WTC11 (cell line): ENCODE measurements at regions not wholly inside any gene's neighbourhood (a gene's known extent, or its start where the extent isn't known, plus 50 kb on each side); places are given as distances from the start of the nearest gene placed in this dataset.

ENCODE experiments used
- ATF2 ChIP-seq: sonication (generic); formaldehyde crosslinking; IDR thresholded peaks from 2 replicates; pipeline ENCODE4 v1.8.1; 2022; ENCODE audit warnings: low read depth, missing genetic modification reagents, borderline replicate concordance
- ATF3 ChIP-seq: sonication (generic); formaldehyde crosslinking; conservative IDR thresholded peaks from 2 replicates; pipeline ENCODE4 v1.8.1; 2022; ENCODE audit warnings: mild to moderate bottlenecking, missing genetic modification reagents
- CREM ChIP-seq: sonication (generic); formaldehyde crosslinking; IDR thresholded peaks from 2 replicates; pipeline ENCODE4 v1.8.1; 2022; ENCODE audit warnings: mild to moderate bottlenecking, missing genetic modification reagents, moderate library complexity
- ETV6 ChIP-seq: sonication (generic); formaldehyde crosslinking; IDR thresholded peaks from 2 replicates; pipeline ENCODE4 v1.8.1; 2022; ENCODE audit warnings: mild to moderate bottlenecking, missing genetic modification reagents
- FOXK1 ChIP-seq: sonication (generic); formaldehyde crosslinking; IDR thresholded peaks from 2 replicates; pipeline ENCODE4 v1.8.0; 2022; ENCODE audit warnings: mild to moderate bottlenecking, moderate library complexity, missing genetic modification reagents
- FOXP1 ChIP-seq: sonication (generic); formaldehyde crosslinking; IDR thresholded peaks from 2 replicates; pipeline ENCODE4 v1.8.0; 2022; ENCODE audit warnings: missing genetic modification reagents, mild to moderate bottlenecking, moderate library complexity, borderline replicate concordance
- HMGXB4 ChIP-seq: sonication (generic); formaldehyde crosslinking; IDR thresholded peaks from 2 replicates; pipeline ENCODE4 v1.8.1; 2023; ENCODE audit warnings: mild to moderate bottlenecking, moderate library complexity, missing genetic modification reagents
- JUN ChIP-seq: sonication (generic); formaldehyde crosslinking; IDR thresholded peaks from 2 replicates; pipeline ENCODE4 v1.8.0; 2023; ENCODE audit warnings: mild to moderate bottlenecking, missing genetic modification reagents
- NFE2L1 ChIP-seq: sonication (generic); formaldehyde crosslinking; IDR thresholded peaks from 2 replicates; pipeline ENCODE4 v1.8.1; 2023; ENCODE audit warnings: missing genetic modification reagents
- TP53 ChIP-seq: sonication (generic); formaldehyde crosslinking; IDR thresholded peaks from 2 replicates; pipeline ENCODE4 v1.8.1; 2023; ENCODE audit warnings: mild to moderate bottlenecking, missing genetic modification reagents
- USF1 ChIP-seq: sonication (generic); formaldehyde crosslinking; IDR thresholded peaks from 2 replicates; pipeline ENCODE4 v1.8.0; 2022; ENCODE audit warnings: mild to moderate bottlenecking, missing genetic modification reagents
- ZNF281 ChIP-seq: sonication (generic); formaldehyde crosslinking; IDR thresholded peaks from 2 replicates; pipeline ENCODE4 v1.8.0; 2023; ENCODE audit warnings: mild to moderate bottlenecking, missing genetic modification reagents
- ZNF423 ChIP-seq: fragments of 250-450 bp; sonication (Bioruptor Pico); IDR thresholded peaks from 2 replicates; pipeline ENCODE4 v2.1.2; 2022; ENCODE audit warnings: mild to moderate bottlenecking, moderate library complexity
- ZNF512 ChIP-seq: sonication (generic); formaldehyde crosslinking; IDR thresholded peaks from 2 replicates; pipeline ENCODE4 v1.8.1; 2022; ENCODE audit warnings: missing genetic modification reagents, borderline replicate concordance
- TF ChIP-seq, protein P1 (sequence below): sonication (generic); formaldehyde crosslinking; IDR thresholded peaks from 2 replicates; pipeline ENCODE4 v1.8.0; 2023; ENCODE audit warnings: missing genetic modification reagents
- TF ChIP-seq, protein P2 (sequence below): sonication (generic); formaldehyde crosslinking; IDR thresholded peaks from 2 replicates; pipeline ENCODE4 v1.8.0; 2022; ENCODE audit warnings: mild to moderate bottlenecking, missing genetic modification reagents
- TF ChIP-seq, protein P3 (sequence below): sonication (generic); formaldehyde crosslinking; IDR thresholded peaks from 2 replicates; pipeline ENCODE4 v1.8.1; 2023; ENCODE audit warnings: mild to moderate bottlenecking, missing genetic modification reagents
- TF ChIP-seq, protein P4 (sequence below): sonication (generic); formaldehyde crosslinking; IDR thresholded peaks from 2 replicates; pipeline ENCODE4 v1.8.1; 2023; ENCODE audit warnings: mild to moderate bottlenecking, missing genetic modification reagents, moderate library complexity
- TF ChIP-seq, protein P5 (sequence below): sonication (generic); formaldehyde crosslinking; IDR thresholded peaks from 2 replicates; pipeline ENCODE4 v1.8.0; 2022; ENCODE audit warnings: mild to moderate bottlenecking, missing genetic modification reagents

DNA sequence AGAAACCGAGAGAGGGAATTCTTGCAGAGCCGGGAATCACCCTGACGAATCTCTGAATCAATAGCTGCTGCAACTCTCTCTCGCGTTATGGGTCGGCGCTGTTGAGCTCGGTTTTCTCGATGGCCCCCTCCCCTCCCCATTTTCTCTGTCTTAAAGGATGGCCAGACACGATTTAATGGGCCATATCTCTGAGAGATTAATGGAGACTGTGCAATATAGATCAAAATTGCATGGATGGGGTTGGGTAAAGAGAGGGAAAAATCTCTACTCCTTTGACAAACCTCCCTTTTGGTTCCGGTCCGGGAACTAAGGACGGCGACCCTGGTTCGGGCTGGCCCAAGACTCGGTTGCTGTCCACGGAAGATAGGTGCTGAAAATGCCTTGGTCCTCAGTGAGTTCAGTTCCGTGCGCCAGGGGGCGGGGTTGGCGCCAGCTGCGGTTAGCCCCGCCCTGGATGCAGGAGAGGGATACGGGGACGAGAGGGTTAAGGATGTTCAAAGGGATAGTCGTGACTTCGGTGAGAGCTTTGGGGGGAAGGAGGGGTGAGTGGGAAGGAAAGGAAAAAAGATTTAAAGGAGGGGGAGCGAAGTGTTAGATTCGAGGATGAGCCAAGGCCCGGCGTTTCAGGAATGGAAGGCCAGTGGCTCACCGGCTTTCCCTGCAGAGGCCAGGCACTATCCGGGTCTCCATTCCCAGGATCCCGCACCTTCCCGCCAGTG lies 103.6 kb upstream of the HSD17B12 start (continued):
- TF ChIP-seq FOXP1 (peak; percentile 92), FOXK1 (peak; percentile 82), ZNF281 (CRISPR knock-in tag) (peak; percentile 35; the same call in 1 of the 2 replicates), USF1 (CRISPR knock-in tag) (peak; percentile 59; the same call in 1 of the 2 replicates), HMGXB4 (CRISPR knock-in tag) (no peak), ZNF423 (CRISPR knock-in tag) (no peak), ZNF512 (CRISPR knock-in tag) (0 out of 2 replicates have a peak, but pooled peaks have one; percentile 38), JUN (CRISPR knock-in tag) (peak; percentile 61; the same call in 1 of the 2 replicates), NFE2L1 (CRISPR knock-in tag) (peak; percentile 92), TP53 (CRISPR knock-in tag) (peak; percentile 38), ATF3 (no peak), ATF2 (CRISPR knock-in tag) (0 out of 2 replicates have a peak, but pooled peaks have one; percentile 46), ETV6 (peak; percentile 90), CREM (0 out of 2 replicates have a peak, but pooled peaks have one; percentile 21)
- TF ChIP-seq, protein P1, sequence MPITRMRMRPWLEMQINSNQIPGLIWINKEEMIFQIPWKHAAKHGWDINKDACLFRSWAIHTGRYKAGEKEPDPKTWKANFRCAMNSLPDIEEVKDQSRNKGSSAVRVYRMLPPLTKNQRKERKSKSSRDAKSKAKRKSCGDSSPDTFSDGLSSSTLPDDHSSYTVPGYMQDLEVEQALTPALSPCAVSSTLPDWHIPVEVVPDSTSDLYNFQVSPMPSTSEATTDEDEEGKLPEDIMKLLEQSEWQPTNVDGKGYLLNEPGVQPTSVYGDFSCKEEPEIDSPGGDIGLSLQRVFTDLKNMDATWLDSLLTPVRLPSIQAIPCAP = peak; percentile 30; the same call in 1 of the 2 replicates
- TF ChIP-seq, protein P2, sequence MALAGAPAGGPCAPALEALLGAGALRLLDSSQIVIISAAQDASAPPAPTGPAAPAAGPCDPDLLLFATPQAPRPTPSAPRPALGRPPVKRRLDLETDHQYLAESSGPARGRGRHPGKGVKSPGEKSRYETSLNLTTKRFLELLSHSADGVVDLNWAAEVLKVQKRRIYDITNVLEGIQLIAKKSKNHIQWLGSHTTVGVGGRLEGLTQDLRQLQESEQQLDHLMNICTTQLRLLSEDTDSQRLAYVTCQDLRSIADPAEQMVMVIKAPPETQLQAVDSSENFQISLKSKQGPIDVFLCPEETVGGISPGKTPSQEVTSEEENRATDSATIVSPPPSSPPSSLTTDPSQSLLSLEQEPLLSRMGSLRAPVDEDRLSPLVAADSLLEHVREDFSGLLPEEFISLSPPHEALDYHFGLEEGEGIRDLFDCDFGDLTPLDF (CRISPR knock-in tag) = 0 out of 2 replicates have a peak, but pooled peaks have one; percentile 73
- TF ChIP-seq, protein P3, sequence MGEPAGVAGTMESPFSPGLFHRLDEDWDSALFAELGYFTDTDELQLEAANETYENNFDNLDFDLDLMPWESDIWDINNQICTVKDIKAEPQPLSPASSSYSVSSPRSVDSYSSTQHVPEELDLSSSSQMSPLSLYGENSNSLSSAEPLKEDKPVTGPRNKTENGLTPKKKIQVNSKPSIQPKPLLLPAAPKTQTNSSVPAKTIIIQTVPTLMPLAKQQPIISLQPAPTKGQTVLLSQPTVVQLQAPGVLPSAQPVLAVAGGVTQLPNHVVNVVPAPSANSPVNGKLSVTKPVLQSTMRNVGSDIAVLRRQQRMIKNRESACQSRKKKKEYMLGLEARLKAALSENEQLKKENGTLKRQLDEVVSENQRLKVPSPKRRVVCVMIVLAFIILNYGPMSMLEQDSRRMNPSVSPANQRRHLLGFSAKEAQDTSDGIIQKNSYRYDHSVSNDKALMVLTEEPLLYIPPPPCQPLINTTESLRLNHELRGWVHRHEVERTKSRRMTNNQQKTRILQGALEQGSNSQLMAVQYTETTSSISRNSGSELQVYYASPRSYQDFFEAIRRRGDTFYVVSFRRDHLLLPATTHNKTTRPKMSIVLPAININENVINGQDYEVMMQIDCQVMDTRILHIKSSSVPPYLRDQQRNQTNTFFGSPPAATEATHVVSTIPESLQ (CRISPR knock-in tag) = no peak
- TF ChIP-seq, protein P4, sequence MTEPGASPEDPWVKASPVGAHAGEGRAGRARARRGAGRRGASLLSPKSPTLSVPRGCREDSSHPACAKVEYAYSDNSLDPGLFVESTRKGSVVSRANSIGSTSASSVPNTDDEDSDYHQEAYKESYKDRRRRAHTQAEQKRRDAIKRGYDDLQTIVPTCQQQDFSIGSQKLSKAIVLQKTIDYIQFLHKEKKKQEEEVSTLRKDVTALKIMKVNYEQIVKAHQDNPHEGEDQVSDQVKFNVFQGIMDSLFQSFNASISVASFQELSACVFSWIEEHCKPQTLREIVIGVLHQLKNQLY (CRISPR knock-in tag) = no peak
- TF ChIP-seq, protein P5, sequence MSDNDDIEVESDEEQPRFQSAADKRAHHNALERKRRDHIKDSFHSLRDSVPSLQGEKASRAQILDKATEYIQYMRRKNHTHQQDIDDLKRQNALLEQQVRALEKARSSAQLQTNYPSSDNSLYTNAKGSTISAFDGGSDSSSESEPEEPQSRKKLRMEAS = peak; percentile 57; the same call in 1 of the 2 replicates
